ENCODE measurements at regions not wholly inside any gene's neighbourhood (a gene's known extent, or its start where the extent isn't known, plus 50 kb on each side); places are given as distances from the start of the nearest gene placed in this dataset.

DNA sequence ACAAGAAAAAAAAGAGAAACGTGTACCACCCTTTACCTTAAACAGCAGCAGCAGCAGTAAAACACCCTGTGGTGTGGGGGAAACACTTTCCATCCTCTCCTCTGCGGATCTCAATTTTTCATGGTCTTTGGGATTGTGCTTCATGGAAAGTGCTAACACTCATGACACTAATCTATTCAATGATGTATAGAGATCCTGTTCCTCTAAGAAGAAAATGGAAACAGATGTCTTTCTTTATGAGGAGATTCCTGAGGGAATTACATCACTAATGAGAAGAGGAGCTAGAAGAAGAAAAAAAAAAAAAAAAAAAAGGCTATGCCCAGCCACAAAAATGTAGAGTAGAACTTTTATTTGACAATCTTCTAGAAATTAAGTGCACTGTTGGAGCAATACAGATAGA, 62.9 kb upstream of the NDST3 start:
- Histone ChIP-seq H3F3A (ENCODE audit: low read depth) (no peaks in the 10 kb centered on the region), H2AFZ (ENCODE audit: low read length) (no peak overlapping the region), H3K36me3 (ENCODE audit: insufficient read depth, low read length) (no peaks in the 10 kb centered on the region), H3K79me2 (ENCODE audit: insufficient read depth, low read length) (no peaks in the 10 kb centered on the region), H4K20me1 (ENCODE audit: insufficient read depth, low read length, poor library complexity, severe bottlenecking) (no peaks in the 10 kb centered on the region), H3K4me2 (ENCODE audit: low read depth, low read length, poor library complexity, severe bottlenecking) (no peak overlapping the region), H3K27me3 (ENCODE audit: insufficient read depth, low read length, poor library complexity, severe bottlenecking) (no peaks in the 10 kb centered on the region), H3K9me3 (ENCODE audit: insufficient read depth, low read depth, low read length) (no peaks in the 10 kb centered on the region), H3K4me1 (ENCODE audit: insufficient read depth, low read length, poor library complexity, severe bottlenecking) (peaks cover 4% of the 10 kb centered on the region), H3K4me3 (ENCODE audit: low read length, poor library complexity, severe bottlenecking) (no peak overlapping the region), H3K9me2 (replicated peaks; ENCODE audit: low read depth, low read length) (no peaks in the 10 kb centered on the region), H3K9ac (ENCODE audit: low read depth, low read length, poor library complexity, severe bottlenecking) (no peak overlapping the region)
- TF ChIP-seq, protein P1, sequence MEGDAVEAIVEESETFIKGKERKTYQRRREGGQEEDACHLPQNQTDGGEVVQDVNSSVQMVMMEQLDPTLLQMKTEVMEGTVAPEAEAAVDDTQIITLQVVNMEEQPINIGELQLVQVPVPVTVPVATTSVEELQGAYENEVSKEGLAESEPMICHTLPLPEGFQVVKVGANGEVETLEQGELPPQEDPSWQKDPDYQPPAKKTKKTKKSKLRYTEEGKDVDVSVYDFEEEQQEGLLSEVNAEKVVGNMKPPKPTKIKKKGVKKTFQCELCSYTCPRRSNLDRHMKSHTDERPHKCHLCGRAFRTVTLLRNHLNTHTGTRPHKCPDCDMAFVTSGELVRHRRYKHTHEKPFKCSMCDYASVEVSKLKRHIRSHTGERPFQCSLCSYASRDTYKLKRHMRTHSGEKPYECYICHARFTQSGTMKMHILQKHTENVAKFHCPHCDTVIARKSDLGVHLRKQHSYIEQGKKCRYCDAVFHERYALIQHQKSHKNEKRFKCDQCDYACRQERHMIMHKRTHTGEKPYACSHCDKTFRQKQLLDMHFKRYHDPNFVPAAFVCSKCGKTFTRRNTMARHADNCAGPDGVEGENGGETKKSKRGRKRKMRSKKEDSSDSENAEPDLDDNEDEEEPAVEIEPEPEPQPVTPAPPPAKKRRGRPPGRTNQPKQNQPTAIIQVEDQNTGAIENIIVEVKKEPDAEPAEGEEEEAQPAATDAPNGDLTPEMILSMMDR (conservative IDR thresholded peaks at IDR 0.05; ENCODE audit: low read length), result no peak
- TF ChIP-seq EZH2phosphoT487 (IDR thresholded peaks at IDR 0.05; ENCODE audit: borderline replicate concordance), result no peak

DNA sequence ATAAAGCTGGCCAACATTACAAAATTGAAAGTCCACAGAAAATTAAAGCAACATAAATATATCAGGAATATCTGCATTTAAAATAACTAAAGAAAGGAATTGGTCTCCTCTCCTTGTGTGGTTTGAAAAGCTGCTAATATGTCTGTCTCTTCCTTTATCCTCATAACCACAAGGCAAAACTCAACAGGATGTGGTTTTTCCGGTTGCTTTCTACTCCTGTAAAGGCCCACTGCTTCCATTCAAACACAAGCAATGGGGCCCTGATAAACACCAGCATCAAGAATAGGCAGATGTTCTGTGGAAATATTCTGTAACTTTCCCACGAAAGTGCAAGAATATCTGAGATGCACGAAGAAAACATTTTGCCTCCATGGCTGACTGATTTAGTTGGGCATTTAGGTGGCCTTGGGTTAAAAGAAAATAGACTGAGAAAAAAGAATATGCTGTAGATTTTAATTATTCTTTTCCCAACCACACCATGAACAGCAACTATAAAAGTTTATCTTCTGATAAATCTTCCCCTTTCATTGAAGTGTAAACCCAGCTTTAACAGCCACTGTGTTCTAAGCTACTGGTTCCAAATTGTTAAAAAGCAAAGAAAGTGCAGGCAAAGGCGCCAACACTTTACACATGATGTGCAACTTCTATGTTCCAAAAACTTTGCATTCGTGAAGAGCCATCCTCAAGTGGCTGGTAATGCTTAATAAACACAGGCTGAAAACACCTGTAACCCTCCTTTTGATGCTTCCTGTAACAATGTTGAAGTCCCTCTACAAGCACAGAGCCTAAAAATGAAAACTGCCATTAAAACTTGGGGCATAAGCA, 50.5 kb upstream of the NDST3 start:
- no peak for TF ChIP-seq EZH2phosphoT487 (IDR thresholded peaks at IDR 0.05; ENCODE audit: borderline replicate concordance)
- TF ChIP-seq, protein P1 (conservative IDR thresholded peaks at IDR 0.05; ENCODE audit: low read length), result no peak
- H3K9me2 ChIP-seq (replicated peaks; ENCODE audit: low read depth, low read length), result no peaks in the 10 kb centered on the region
- H2AFZ ChIP-seq (ENCODE audit: low read length), result 0 out of 2 replicates have a peak overlapping the region, but pooled peaks have one; percentile 8
- H3F3A ChIP-seq (ENCODE audit: low read depth), result peaks cover 12% of the 10 kb centered on the region
- H3K9me3 ChIP-seq (ENCODE audit: insufficient read depth, low read depth, low read length), result 0 out of 2 replicates have a peak, but pooled peaks cover 3% of the 10 kb centered on the region
- no peaks in the 10 kb centered on the region for H3K27me3 ChIP-seq (ENCODE audit: insufficient read depth, low read length, poor library complexity, severe bottlenecking)
- peak overlapping the region; percentile 57 for H3K4me3 ChIP-seq (ENCODE audit: low read length, poor library complexity, severe bottlenecking)
- peak overlapping the region; percentile 75 for H3K4me2 ChIP-seq (ENCODE audit: low read depth, low read length, poor library complexity, severe bottlenecking)
- H3K9ac ChIP-seq (ENCODE audit: low read depth, low read length, poor library complexity, severe bottlenecking), result peak overlapping the region; percentile 49
- no peaks in the 10 kb centered on the region for H4K20me1 ChIP-seq (ENCODE audit: insufficient read depth, low read length, poor library complexity, severe bottlenecking)
- no peaks in the 10 kb centered on the region for H3K79me2 ChIP-seq (ENCODE audit: insufficient read depth, low read length)
- H3K36me3 ChIP-seq (ENCODE audit: insufficient read depth, low read length), result no peaks in the 10 kb centered on the region
- peaks cover 39% of the 10 kb centered on the region for H3K4me1 ChIP-seq (ENCODE audit: insufficient read depth, low read length, poor library complexity, severe bottlenecking)

- no peaks in the 10 kb centered on the region for H3K36me3 ChIP-seq (ENCODE audit: insufficient read depth, low read length)
- H2AFZ ChIP-seq (ENCODE audit: low read length), result 0 out of 2 replicates have a peak overlapping the region, but pooled peaks have one; percentile 8
- no peaks in the 10 kb centered on the region for H3K79me2 ChIP-seq (ENCODE audit: insufficient read depth, low read length)
- peak overlapping the region; percentile 49 for H3K9ac ChIP-seq (ENCODE audit: low read depth, low read length, poor library complexity, severe bottlenecking)
- no peaks in the 10 kb centered on the region for H4K20me1 ChIP-seq (ENCODE audit: insufficient read depth, low read length, poor library complexity, severe bottlenecking)
- peak overlapping the region; percentile 57 for H3K4me3 ChIP-seq (ENCODE audit: low read length, poor library complexity, severe bottlenecking)
- H3K4me1 ChIP-seq (ENCODE audit: insufficient read depth, low read length, poor library complexity, severe bottlenecking), result peaks cover 39% of the 10 kb centered on the region
- H3K9me3 ChIP-seq (ENCODE audit: insufficient read depth, low read depth, low read length), result 0 out of 2 replicates have a peak, but pooled peaks cover 3% of the 10 kb centered on the region
- peak overlapping the region; percentile 75 for H3K4me2 ChIP-seq (ENCODE audit: low read depth, low read length, poor library complexity, severe bottlenecking)
- H3F3A ChIP-seq (ENCODE audit: low read depth), result peaks cover 12% of the 10 kb centered on the region
- H3K9me2 ChIP-seq (replicated peaks; ENCODE audit: low read depth, low read length), result no peaks in the 10 kb centered on the region
- no peaks in the 10 kb centered on the region for H3K27me3 ChIP-seq (ENCODE audit: insufficient read depth, low read length, poor library complexity, severe bottlenecking)
- TF ChIP-seq, protein P1 (conservative IDR thresholded peaks at IDR 0.05; ENCODE audit: low read length), result no peak
- no peak for TF ChIP-seq EZH2phosphoT487 (IDR thresholded peaks at IDR 0.05; ENCODE audit: borderline replicate concordance)
These were observed 50.0 kb upstream of the NDST3 start for GRCh38 chr4:117984366-117984680.
